Fibroblast of skin of right quadriceps (primary cell): ENCODE measurements at regions not wholly inside any gene's neighbourhood (a gene's known extent, or its start where the extent isn't known, plus 50 kb on each side); places are given as distances from the start of the nearest gene placed in this dataset.

Experiments used
- DNase-seq: peaks from one replicate; pipeline ENCODE4 v3.0.0-alpha.2; 2013

- no peak for DNase-seq
These were observed 239.0 kb downstream of the EIPR1 start for GRCh38 chr2:3138621-3139020.

DNA sequence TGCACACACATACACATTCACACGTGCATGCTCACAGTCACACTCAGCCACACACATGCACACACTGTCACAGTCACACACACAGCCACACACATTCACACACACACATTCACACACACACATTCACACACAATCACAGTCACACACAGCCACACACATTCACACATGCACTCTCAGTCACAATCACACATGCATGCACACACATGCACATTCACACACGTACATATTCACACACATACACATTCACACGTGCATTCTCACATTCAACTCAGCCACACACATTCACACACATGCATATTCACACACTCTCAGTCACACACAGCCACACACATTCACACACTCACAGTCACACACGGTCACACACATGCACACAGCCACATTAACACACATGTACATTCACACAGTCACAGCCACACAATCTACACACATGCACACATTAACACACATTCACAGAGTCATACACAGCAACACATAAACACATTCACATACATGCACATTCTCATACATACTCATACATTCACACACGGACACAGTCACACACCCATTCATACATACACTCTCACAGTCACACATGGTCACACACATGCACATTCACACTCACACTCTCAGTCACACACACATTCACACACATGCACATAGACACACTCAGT lies 239.8 kb downstream of the EIPR1 start:
- no peak for DNase-seq

DNA sequence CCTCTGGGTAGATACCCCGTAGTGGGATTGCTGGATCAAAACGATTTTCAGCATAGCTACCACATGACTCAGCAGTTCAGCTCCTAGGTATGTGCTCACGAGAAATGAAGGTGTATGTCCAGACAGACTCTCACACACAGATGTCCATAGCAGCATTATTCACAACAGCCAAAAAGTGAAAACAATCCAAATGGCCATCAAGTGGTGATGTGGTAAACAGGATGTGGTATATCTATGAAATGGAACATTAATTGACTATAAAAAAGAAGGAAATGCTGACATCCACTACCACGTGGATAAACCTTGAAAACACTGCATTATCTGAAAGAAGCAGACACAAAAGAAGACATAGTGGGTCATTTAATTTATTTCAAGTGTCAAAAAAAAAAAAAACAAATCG lies 241.9 kb downstream of the EIPR1 start:
- no peak for DNase-seq

GRCh38 chr2:3134026-3134571 lies 243.5 kb downstream of the EIPR1 start:
- DNase-seq: no peak

- DNase-seq: no peak
These were observed 244.7 kb downstream of the EIPR1 start for GRCh38 chr2:3132966-3133365.

GRCh38 chr2:3132466-3132865 lies 245.2 kb downstream of the EIPR1 start:
- DNase-seq: no peak

DNA sequence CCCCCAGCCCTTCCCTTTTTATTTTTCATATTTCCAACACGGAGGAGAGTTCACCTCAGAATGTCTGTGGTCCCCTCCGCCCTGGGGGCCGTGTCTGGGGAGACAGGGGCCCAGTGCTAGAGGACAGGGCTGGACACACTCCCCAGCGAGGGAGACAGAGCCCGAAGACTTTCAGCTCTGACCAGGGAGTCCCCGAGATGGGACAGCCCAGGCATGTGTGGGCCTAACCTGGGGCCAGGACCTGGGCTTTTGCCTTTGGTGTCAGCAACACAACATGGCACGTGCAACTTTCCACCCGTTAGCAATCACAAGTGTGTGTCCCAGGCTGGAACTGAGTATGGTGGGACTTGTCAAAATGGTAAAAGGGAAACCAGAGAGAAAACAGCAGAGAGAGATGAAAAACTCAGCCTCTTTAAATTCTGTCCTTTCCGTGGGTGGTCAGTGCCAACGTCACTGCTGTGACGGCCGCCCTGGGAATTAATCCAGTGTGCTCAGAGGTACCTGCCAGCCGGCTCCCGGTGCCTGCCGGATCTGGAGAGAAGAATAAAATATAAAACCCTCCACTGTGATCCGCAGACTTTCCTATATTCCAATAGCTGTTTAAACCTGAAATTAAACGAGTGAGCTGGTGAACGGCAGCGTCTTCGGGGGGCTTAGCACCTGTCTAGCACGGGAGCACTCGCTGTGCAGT lies 245.8 kb downstream of the EIPR1 start:
- no peak for DNase-seq

- DNase-seq: no peak
These were observed 246.6 kb downstream of the EIPR1 start for GRCh38 chr2:3130889-3131635.

DNA sequence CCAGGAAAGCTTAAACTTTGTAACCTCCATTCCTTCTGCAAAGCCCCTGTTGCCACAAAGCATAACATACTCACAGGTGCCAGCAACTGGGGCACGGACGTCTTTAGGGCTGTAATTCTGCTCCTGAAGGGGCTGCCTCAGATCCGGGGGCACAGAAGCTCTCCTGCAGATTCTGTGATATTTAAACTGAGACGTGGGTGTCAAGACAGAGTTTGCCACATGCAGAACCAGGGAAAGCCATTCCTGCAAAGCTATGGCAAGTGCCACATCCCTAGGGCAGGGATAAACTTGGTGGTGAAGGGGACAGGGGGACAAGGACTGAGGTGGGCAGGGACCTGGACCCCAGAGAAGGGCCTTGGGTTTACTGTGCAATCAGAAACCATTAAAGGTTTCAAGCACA lies 247.2 kb downstream of the EIPR1 start:
- no peak for DNase-seq

GRCh38 chr2:3129867-3130266 lies 247.8 kb downstream of the EIPR1 start:
- no peak for DNase-seq

GRCh38 chr2:3128786-3129185 lies 248.8 kb downstream of the EIPR1 start:
- DNase-seq: no peak

DNA sequence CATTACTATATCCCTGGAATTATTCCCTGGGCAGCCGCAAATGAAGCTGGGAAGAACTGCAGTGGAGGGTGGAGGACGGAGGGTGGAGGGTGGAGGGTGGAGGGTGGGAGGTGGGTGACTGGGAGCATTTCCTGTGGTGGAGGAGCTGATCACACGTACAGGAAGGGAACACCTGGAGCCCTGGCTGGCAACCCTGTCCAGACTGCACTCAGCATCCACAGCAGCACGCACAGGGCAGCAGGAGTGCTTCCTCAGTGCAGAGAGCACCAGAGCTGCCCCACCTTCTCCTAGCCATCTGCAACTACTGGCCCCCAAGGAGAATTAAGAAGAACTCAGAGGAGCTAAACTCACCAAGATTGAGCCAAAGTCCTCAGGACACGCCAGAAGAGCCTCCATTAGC lies 249.9 kb downstream of the EIPR1 start:
- DNase-seq: no peak

- DNase-seq: no peak
These were observed 250.6 kb downstream of the EIPR1 start for GRCh38 chr2:3126911-3127621.

DNA sequence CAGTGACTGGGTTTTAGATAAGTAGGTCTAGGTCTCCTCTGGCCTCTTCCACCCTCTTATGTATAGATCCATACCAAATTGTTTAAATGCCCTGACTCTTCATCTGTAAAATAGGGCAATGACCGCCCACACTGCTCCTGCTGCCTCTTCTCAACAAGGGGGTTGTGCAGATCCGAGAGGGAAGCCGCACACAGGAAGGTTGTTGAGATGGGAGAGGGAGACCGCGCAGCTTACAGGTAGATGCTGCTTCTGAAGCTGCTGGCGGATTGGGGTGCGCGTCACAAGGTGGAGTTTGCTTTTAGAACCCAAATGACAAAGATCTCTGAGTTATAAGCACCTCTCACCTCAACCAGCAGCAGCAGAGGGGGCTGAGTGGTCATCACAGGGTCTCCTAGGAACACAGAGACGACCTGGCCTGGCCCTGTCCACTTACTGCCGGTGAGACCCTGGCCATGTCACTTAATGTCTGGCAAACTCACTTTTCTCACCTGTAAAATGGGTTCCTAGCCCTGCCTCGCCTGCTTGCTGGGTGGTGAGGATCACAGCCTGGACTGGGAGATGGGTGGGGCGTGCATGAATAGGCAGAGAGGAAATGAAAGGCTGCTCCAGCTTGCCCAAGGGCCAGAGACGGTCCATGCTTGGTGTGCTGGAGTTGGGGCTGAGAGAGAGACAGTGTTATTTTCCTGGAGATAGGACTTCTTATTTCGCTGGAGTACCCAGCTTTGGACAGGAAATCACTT lies 251.3 kb downstream of the EIPR1 start:
- no peak for DNase-seq

GRCh38 chr2:3125761-3126130 lies 251.9 kb downstream of the EIPR1 start:
- DNase-seq: no peak

DNA sequence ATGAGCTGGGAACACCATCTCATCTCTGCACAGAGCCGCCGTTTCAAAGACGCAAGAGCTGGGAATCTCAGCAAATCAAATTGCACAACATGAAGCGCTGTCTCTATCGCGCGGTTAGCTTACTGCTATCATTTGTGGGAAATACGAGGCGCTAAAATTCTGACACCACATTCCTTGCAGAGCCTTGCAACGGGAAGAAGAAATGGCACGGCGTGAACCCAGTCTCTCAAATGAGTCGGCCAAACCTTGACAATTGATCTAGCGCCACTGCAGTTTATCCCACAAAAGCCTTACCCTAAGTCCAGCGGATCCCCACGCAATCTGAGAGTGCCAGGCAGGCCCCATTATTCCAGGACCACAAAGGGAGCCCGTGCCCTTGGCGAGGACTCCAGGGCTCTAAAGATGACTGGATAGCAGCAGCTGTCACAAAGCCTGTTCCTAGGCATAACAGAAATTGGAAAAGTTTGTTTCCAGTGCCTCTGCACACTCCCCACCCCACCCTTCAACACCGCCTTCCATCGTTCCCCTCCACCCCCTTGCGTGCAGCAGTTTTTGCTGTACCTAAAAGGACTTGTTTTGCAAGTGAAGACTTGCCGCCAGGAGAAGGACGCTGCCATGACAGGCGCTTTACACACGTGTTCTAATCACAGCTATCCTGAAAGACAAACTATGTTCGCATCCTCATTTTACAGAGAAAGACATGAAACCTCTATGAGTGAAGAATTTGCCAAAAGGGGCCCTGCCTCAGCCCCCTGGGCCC lies 252.4 kb downstream of the EIPR1 start:
- DNase-seq: no peak

DNA sequence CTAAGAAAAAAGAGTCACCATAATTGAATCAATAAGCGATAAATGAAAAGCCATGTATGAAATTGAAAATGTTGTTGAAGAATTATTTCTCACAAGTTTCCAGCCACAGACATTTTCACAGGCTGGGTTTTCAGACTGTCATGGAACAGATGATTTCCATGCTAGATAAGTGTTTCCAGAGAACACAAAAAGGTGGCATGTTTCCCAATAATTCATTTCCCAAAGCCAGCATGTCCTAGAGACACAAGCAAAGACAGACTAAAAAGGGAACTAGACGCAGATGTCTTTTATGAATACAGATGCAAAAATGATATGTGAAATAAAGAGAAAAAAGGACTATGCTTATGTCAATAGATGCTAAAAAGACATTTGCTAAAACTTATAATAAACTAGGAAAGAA lies 255.1 kb downstream of the EIPR1 start:
- DNase-seq: no peak

- DNase-seq: no peak
These were observed 256.0 kb downstream of the EIPR1 start for GRCh38 chr2:3121601-3122000.

DNA sequence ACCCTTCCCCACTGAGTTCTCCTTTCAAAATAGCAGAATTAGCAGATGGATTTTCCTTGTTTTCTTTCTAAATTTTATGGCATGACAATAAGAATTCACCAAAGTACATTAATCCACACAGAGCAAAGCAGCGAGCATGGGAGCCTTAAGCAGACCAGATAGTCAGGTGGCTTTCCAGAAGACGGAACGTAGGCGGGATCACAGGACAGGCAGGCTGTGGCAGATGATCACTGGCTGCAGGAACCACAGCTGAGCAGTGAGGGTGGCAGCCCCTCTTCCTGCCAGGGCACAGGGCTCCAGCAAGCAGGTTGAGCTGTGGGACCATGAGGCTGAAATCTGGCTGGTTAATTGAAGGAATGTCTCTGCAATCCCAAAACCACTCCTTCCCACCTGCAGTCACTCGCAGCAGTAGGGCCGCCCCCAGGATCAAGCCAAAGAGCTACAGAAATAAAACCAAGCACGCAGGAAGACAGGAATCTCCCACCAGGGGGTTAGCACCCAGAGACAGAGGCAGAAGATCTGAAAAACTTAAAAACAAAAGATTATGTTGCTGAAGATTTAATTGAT lies 259.9 kb downstream of the EIPR1 start:
- no peak for DNase-seq

- DNase-seq: no peak
These were observed 261.2 kb downstream of the EIPR1 start for GRCh38 chr2:3116371-3116770.

DNA sequence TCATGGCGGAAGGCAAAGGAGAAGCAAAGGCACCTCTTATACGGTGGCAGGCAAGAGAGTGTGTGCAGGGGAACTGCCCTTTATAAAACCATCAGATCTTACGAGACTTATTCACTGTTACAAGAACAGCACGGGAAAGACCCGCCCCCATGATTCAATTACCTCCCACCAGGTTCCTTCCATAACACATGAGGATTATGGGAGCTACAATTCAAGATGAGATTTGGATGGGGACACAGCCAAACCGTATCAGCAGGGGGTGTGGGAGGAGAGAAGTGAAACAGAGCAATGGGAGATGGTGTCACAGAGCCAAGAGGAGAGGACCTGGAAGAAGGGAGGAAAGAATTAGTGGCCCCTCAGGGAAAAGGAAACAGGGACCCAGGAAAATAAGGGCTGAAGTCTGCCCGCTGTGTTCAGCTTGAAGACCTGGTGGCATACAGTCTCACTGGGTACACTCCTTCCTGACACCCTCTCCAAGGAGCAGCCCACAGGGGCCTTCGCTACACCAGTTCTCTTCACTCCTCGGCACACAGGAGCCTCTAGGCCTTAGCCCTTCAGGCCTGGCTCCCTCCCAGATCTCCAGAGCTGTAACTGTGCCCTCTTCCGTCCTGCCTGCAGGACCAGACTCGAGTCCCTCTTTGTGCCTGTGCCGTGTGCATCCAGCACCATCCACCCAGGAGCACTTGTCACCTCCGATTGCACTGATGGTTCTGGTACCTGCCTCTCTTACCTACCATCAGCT lies 262.1 kb downstream of the EIPR1 start:
- DNase-seq: no peak
